Mesenchymal stem cell (in vitro differentiated cells and primary cell): ENCODE measurements at regions not wholly inside any gene's neighbourhood (a gene's known extent, or its start where the extent isn't known, plus 50 kb on each side); places are given as distances from the start of the nearest gene placed in this dataset.
A peak's percentile ranks its signal among the peaks of the same experiment; 100 is the strongest.
"Not testable (repeated sequence)": the region's sequence is repeated elsewhere in the genome, so short reads cannot be mapped to it uniquely, and the experiment has no call there.

Source experiments
- DNase-seq: peaks from one replicate; pipeline ENCODE4 v3.0.0-alpha.2; 2013
- H2AFZ ChIP-seq: one replicate; pipeline ENCODE4 v1.6.1; 2013; ENCODE audit warnings: low read depth, mild to moderate bottlenecking, control low read depth, inconsistent platforms, low read length, moderate library complexity
- H2AK5ac ChIP-seq: 2 replicates; pipeline ENCODE4 v1.6.1; 2013; ENCODE audit warnings: low read length, moderate library complexity, mild to moderate bottlenecking, inconsistent platforms; ENCODE audit not compliant: severe bottlenecking
- H2BK120ac ChIP-seq: one replicate; pipeline ENCODE4 v1.6.1; 2013; ENCODE audit warnings: low read depth, mild to moderate bottlenecking, inconsistent platforms, low read length, moderate library complexity
- H2BK12ac ChIP-seq, 2 experiments: one replicate each; pipeline ENCODE4 v1.6.1; 2013; ENCODE audit warnings: inconsistent platforms in 2 of 2, low read length in 2 of 2, mild to moderate bottlenecking in 2 of 2, moderate library complexity in 2 of 2, control low read depth in 1 of 2
- H2BK15ac ChIP-seq: one replicate; pipeline ENCODE4 v1.6.1; 2013; ENCODE audit warnings: mild to moderate bottlenecking, low read depth, inconsistent platforms; ENCODE audit not compliant: poor library complexity, severe bottlenecking
- H2BK5ac ChIP-seq: 2 replicates; pipeline ENCODE4 v1.6.1; 2013; ENCODE audit warnings: low read depth, mild to moderate bottlenecking, low read length, control low read depth, inconsistent platforms; ENCODE audit not compliant: poor library complexity, severe bottlenecking
- H3K14ac ChIP-seq, 2 experiments: one replicate each; pipeline ENCODE4 v1.6.1; 2013; ENCODE audit warnings: inconsistent platforms in 2 of 2, low read length in 2 of 2, control low read depth in 1 of 2, mild to moderate bottlenecking in 1 of 2, moderate library complexity in 1 of 2
- H3K18ac ChIP-seq, 2 experiments: one replicate each; pipeline ENCODE4 v1.6.1; 2013; ENCODE audit warnings: inconsistent platforms in 2 of 2, low read length in 2 of 2, control low read depth in 1 of 2, low read depth in 1 of 2, mild to moderate bottlenecking in 1 of 2
- H3K23ac ChIP-seq, 2 experiments: one replicate each; pipeline ENCODE4 v1.6.1; 2013; ENCODE audit warnings: inconsistent platforms in 2 of 2, low read length in 2 of 2, mild to moderate bottlenecking in 2 of 2, moderate library complexity in 2 of 2, control low read depth in 1 of 2
- H3K27ac ChIP-seq: 2 replicates; pipeline ENCODE4 v1.5.1; 2013; ENCODE audit warnings: mild to moderate bottlenecking, moderate library complexity, low read length, control low read depth, inconsistent platforms; ENCODE audit not compliant: poor library complexity, severe bottlenecking
- H3K27me3 ChIP-seq, 2 experiments: 2 replicates each; pipeline versions ENCODE4 v1.6.1 to v1.7.0; 2013; ENCODE audit warnings: low read length in 2 of 2, mild to moderate bottlenecking in 2 of 2, moderate library complexity in 2 of 2, control low read depth in 1 of 2, inconsistent platforms in 1 of 2; ENCODE audit not compliant: control insufficient read depth in 1 of 2, insufficient read depth in 1 of 2
- H3K36me3 ChIP-seq, 2 experiments: 2 replicates each; pipeline versions ENCODE4 v1.6.1 to v1.7.0; 2013; ENCODE audit warnings: low read length in 2 of 2, control low read depth in 1 of 2, inconsistent platforms in 1 of 2, low read depth in 1 of 2, mild to moderate bottlenecking in 1 of 2; ENCODE audit not compliant: insufficient read depth in 2 of 2, control insufficient read depth in 1 of 2
- H3K4ac ChIP-seq, 2 experiments: one replicate each; pipeline ENCODE4 v1.6.1; 2013; ENCODE audit warnings: inconsistent platforms in 2 of 2, low read length in 2 of 2, mild to moderate bottlenecking in 2 of 2, moderate library complexity in 2 of 2, control low read depth in 1 of 2, low read depth in 1 of 2
- H3K4me1 ChIP-seq: 2 replicates; pipeline ENCODE4 v1.6.1; 2013; ENCODE audit warnings: low read depth, low read length, control low read depth; ENCODE audit not compliant: control insufficient read depth, insufficient read depth
- H3K4me2 ChIP-seq: 2 replicates; pipeline ENCODE4 v1.6.1; 2013; ENCODE audit warnings: low read length, mild to moderate bottlenecking, inconsistent platforms; ENCODE audit not compliant: poor library complexity, severe bottlenecking
- H3K4me3 ChIP-seq, 2 experiments: 2 replicates each; pipeline versions ENCODE4 v1.5.1 to v1.7.0; 2013; ENCODE audit warnings: low read length in 2 of 2, mild to moderate bottlenecking in 2 of 2, control low read depth in 1 of 2, low read depth in 1 of 2; ENCODE audit not compliant: insufficient read depth in 1 of 2
- H3K79me1 ChIP-seq: replicated peaks from 2 replicates; pipeline ENCODE4 v1.6.1; 2013; ENCODE audit warnings: mild to moderate bottlenecking, control low read depth, low read length, inconsistent platforms; ENCODE audit not compliant: poor library complexity, severe bottlenecking
- H3K9ac ChIP-seq: 2 replicates; pipeline ENCODE4 v1.7.0; 2013; ENCODE audit warnings: mild to moderate bottlenecking, low read length, moderate library complexity
- H3K9me3 ChIP-seq: 2 replicates; pipeline ENCODE4 v1.7.0; 2013; ENCODE audit warnings: mild to moderate bottlenecking, low read length; ENCODE audit not compliant: control insufficient read depth
- H4K8ac ChIP-seq: one replicate; pipeline ENCODE4 v1.6.1; 2013; ENCODE audit warnings: inconsistent platforms, mild to moderate bottlenecking, low read length, moderate library complexity
- H4K91ac ChIP-seq: one replicate; pipeline ENCODE4 v1.6.1; 2013; ENCODE audit warnings: mild to moderate bottlenecking, low read length, inconsistent platforms
- WGBS: methylation state at CpG from one replicate; pipeline ENCODE4 v1.1.7; 2013; ENCODE audit warnings: mixed read lengths; 5-methylcytosine and 5-hydroxymethylcytosine counted together

- Histone ChIP-seq H3K27me3 (no peaks in the 10 kb centered on the region), H3K18ac (no peak overlapping the region), H2BK120ac (no peak overlapping the region), H3K4me3 (no peak overlapping the region), H2AFZ (no peak overlapping the region), H3K27ac (no peak overlapping the region), H3K36me3 (no peaks in the 10 kb centered on the region), H3K4ac (no peak overlapping the region), H3K4me2 (no peak overlapping the region), H2BK5ac (no peak overlapping the region), H3K79me1 (no peaks in the 10 kb centered on the region), H2BK15ac (no peak overlapping the region), H3K9me3 (peaks cover 13% of the 10 kb centered on the region), H3K14ac (no peak overlapping the region), H2AK5ac (no peak overlapping the region), H3K9ac (no peak overlapping the region), H4K8ac (no peak overlapping the region), H3K4me1 (no peaks in the 10 kb centered on the region), H2BK12ac (no peak overlapping the region), H4K91ac (no peak overlapping the region), H3K23ac (no peak overlapping the region)
- DNase-seq, result no peak
- WGBS, result no CpG with 5 or more reads among the region's 2 CpGs
Measured at GRCh38 chr13:86608701-86609100, 809.5 kb upstream of the SLITRK6 start.

GRCh38 chr13:86633346-86633745 lies 834.1 kb upstream of the SLITRK6 start:
- Histone ChIP-seq H3K36me3 (no peaks in the 10 kb centered on the region), H2BK120ac (no peak overlapping the region), H3K27me3 (no peaks in the 10 kb centered on the region), H3K9me3 (peaks cover 3% of the 10 kb centered on the region), H3K79me1 (no peaks in the 10 kb centered on the region), H3K18ac (no peak overlapping the region), H3K4me2 (no peak overlapping the region), H2BK12ac (no peak overlapping the region), H3K14ac (no peak overlapping the region), H3K4me3 (no peak overlapping the region), H3K9ac (no peak overlapping the region), H2AFZ (no peak overlapping the region), H2BK15ac (no peak overlapping the region), H3K4me1 (no peaks in the 10 kb centered on the region), H4K91ac (no peak overlapping the region), H3K23ac (no peak overlapping the region), H4K8ac (no peak overlapping the region), H3K4ac (no peak overlapping the region), H3K27ac (no peak overlapping the region), H2AK5ac (no peak overlapping the region), H2BK5ac (no peak overlapping the region)
- DNase-seq, result no peak
- 95% methylated on average over 3 of the region's 3 CpGs for WGBS

- H3K4me2 ChIP-seq, H4K8ac ChIP-seq, H4K91ac ChIP-seq, H3K4ac ChIP-seq, H3K4me1 ChIP-seq, H3K27me3 ChIP-seq, H2BK12ac ChIP-seq, H3K9ac ChIP-seq, H3K4me3 ChIP-seq, H3K18ac ChIP-seq, H3K79me1 ChIP-seq, H3K36me3 ChIP-seq, H2AFZ ChIP-seq, H3K23ac ChIP-seq, H2BK120ac ChIP-seq, H2AK5ac ChIP-seq, H2BK15ac ChIP-seq, H3K14ac ChIP-seq, H2BK5ac ChIP-seq, H3K9me3 ChIP-seq, H3K27ac ChIP-seq: not testable (repeated sequence)
- peak; percentile 3 for DNase-seq
- 56% methylated on average over 5 of the region's 5 CpGs for WGBS
Measured at GRCh38 chr13:86651171-86651570, 852.0 kb upstream of the SLITRK6 start.

GRCh38 chr13:86653009-86653408 lies 853.8 kb upstream of the SLITRK6 start:
- H2BK5ac ChIP-seq, result no peak overlapping the region

More at GRCh38 chr13:86653009-86653408, 853.8 kb upstream of the SLITRK6 start:
- Histone ChIP-seq H2BK120ac (no peak overlapping the region), H3K79me1 (no peaks in the 10 kb centered on the region), H4K8ac (no peak overlapping the region), H2BK12ac (no peak overlapping the region), H3K36me3 (no peaks in the 10 kb centered on the region), H3K4me3 (no peak overlapping the region), H3K4me2 (no peak overlapping the region), H2AFZ (no peak overlapping the region), H2BK15ac (no peak overlapping the region), H3K9me3 (no peaks in the 10 kb centered on the region), H3K18ac (no peak overlapping the region), H3K23ac (no peak overlapping the region), H3K4me1 (no peaks in the 10 kb centered on the region), H3K14ac (no peak overlapping the region), H3K27me3 (no peaks in the 10 kb centered on the region), H2AK5ac (no peak overlapping the region), H4K91ac (no peak overlapping the region), H3K27ac (no peak overlapping the region), H3K4ac (no peak overlapping the region), H3K9ac (no peak overlapping the region)
- no peak for DNase-seq
